ENCODE measurements at regions not wholly inside any gene's neighbourhood (a gene's known extent, or its start where the extent isn't known, plus 50 kb on each side); places are given as distances from the start of the nearest gene placed in this dataset.

GRCh38 chr10:91043173-91043910 lies 122.5 kb upstream of the ANKRD1 start:
- TF ChIP-seq CTCF (conservative IDR thresholded peaks at IDR 0.05) (peak; percentile 52), EZH2 (IDR thresholded peaks at IDR 0.05; ENCODE audit: low read depth) (no peak)

Measured in PC-9 (cell line).